ENCODE measurements at regions not wholly inside any gene's neighbourhood (a gene's known extent, or its start where the extent isn't known, plus 50 kb on each side); places are given as distances from the start of the nearest gene placed in this dataset.

DNA sequence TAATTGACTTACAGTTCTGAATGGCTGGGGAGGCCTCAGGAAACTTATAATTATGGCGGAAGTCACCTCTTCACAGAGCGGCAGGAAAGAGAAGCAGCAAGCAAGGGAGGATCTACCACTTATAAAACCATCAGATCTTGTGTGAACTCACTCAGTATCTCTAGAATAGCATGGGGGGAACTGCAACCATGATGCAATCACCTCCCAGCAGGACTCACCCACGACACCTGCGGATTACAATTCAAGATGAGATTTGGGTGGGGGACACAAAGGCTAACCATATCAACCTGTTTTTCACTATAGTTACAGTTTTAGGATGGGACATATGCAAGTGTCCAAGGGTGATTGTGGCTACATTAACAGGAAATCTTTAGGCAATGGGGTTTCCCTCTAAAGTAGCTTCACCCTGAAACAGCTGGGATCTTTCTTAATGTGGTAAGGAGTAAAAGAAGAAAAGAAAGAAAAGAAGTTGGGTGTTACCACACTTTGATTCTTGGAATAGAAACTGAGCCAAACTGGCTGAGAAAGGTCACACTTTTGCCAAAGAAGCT, 453.8 kb downstream of the OTOL1 start:
- TF ChIP-seq POLR2A (IDR thresholded peaks at IDR 0.05) (no peak), CTCF (IDR thresholded peaks at IDR 0.05) (no peak), EP300 (IDR thresholded peaks at IDR 0.05) (no peak), POLR2AphosphoS5 (IDR thresholded peaks at IDR 0.05) (no peak)

Measured in gastroesophageal sphincter (tissue), 3 donors.